ENCODE measurements at regions not wholly inside any gene's neighbourhood (a gene's known extent, or its start where the extent isn't known, plus 50 kb on each side); places are given as distances from the start of the nearest gene placed in this dataset.

GRCh38 chr20:57939499-57939898, 229.7 kb upstream of the PMEPA1 start:
- H3K36me3 Mint-ChIP-seq (ENCODE audit: unreplicated experiment) = peaks cover 5% of the 10 kb centered on the region
- peaks cover 5% of the 10 kb centered on the region for H3K27me3 Mint-ChIP-seq (ENCODE audit: unreplicated experiment)
- no peak for DNase-seq
- peaks cover 3% of the 10 kb centered on the region for H3K4me1 Mint-ChIP-seq (ENCODE audit: low read depth, unreplicated experiment)
- no peaks in the 10 kb centered on the region for H3K9me3 Mint-ChIP-seq (ENCODE audit: unreplicated experiment)
- no peak overlapping the region for H3K27ac Mint-ChIP-seq (ENCODE audit: unreplicated experiment)
- no peak for TF ChIP-seq CTCF (IDR thresholded peaks at IDR 0.05; ENCODE audit: partially characterized antibody, unreplicated experiment)
- no peak overlapping the region for H3K4me3 Mint-ChIP-seq (ENCODE audit: unreplicated experiment)

GRCh38 chr20:57938158-57939108, 228.6 kb upstream of the PMEPA1 start:
- Mint-ChIP-seq H3K4me1 (ENCODE audit: low read depth, unreplicated experiment) (peaks cover 3% of the 10 kb centered on the region), H3K36me3 (ENCODE audit: unreplicated experiment) (no peaks in the 10 kb centered on the region), H3K27me3 (ENCODE audit: unreplicated experiment) (peaks cover 2% of the 10 kb centered on the region), H3K9me3 (ENCODE audit: unreplicated experiment) (no peaks in the 10 kb centered on the region), H3K4me3 (ENCODE audit: unreplicated experiment) (no peak overlapping the region), H3K27ac (ENCODE audit: unreplicated experiment) (no peak overlapping the region)
- no peak for DNase-seq
- peak; percentile 34 for TF ChIP-seq CTCF (IDR thresholded peaks at IDR 0.05; ENCODE audit: partially characterized antibody, unreplicated experiment)

GRCh38 chr20:57936636-57937385, 227.0 kb upstream of the PMEPA1 start:
- H3K9me3 Mint-ChIP-seq (ENCODE audit: unreplicated experiment) = no peaks in the 10 kb centered on the region
- no peak overlapping the region for H3K27ac Mint-ChIP-seq (ENCODE audit: unreplicated experiment)
- DNase-seq = no peak
- H3K27me3 Mint-ChIP-seq (ENCODE audit: unreplicated experiment) = peaks cover 2% of the 10 kb centered on the region
- peaks cover 6% of the 10 kb centered on the region for H3K4me1 Mint-ChIP-seq (ENCODE audit: low read depth, unreplicated experiment)
- no peaks in the 10 kb centered on the region for H3K36me3 Mint-ChIP-seq (ENCODE audit: unreplicated experiment)
- no peak overlapping the region for H3K4me3 Mint-ChIP-seq (ENCODE audit: unreplicated experiment)
- TF ChIP-seq CTCF (IDR thresholded peaks at IDR 0.05; ENCODE audit: partially characterized antibody, unreplicated experiment) = no peak

- Mint-ChIP-seq H3K36me3 (ENCODE audit: unreplicated experiment) (no peaks in the 10 kb centered on the region), H3K27ac (ENCODE audit: unreplicated experiment) (no peak overlapping the region), H3K4me1 (ENCODE audit: low read depth, unreplicated experiment) (peaks cover 4% of the 10 kb centered on the region), H3K4me3 (ENCODE audit: unreplicated experiment) (no peak overlapping the region), H3K27me3 (ENCODE audit: unreplicated experiment) (peaks cover 2% of the 10 kb centered on the region), H3K9me3 (ENCODE audit: unreplicated experiment) (no peaks in the 10 kb centered on the region)
- no peak for DNase-seq
- no peak for TF ChIP-seq CTCF (IDR thresholded peaks at IDR 0.05; ENCODE audit: partially characterized antibody, unreplicated experiment)
Measured at GRCh38 chr20:57934913-57935312, 225.1 kb upstream of the PMEPA1 start.

Data from glutamatergic neuron (in vitro differentiated cells).